ENCODE measurements at regions not wholly inside any gene's neighbourhood (a gene's known extent, or its start where the extent isn't known, plus 50 kb on each side); places are given as distances from the start of the nearest gene placed in this dataset.

GRCh38 chr5:164475339-164475977, 970.0 kb downstream of the MAT2B start:
- intact Hi-C loops (cut with DNase I), result no loop called here
- H3K9me3 ChIP-seq, result no peaks in the 10 kb centered on the region
- no peaks in the 10 kb centered on the region for H3K4me1 ChIP-seq
- H3K27me3 ChIP-seq, result no peaks in the 10 kb centered on the region
- no peaks in the 10 kb centered on the region for H3K36me3 ChIP-seq
- ATAC-seq, result peak; percentile 65
- H3K27ac ChIP-seq, result no peak overlapping the region
- peak; percentile 52 for TF ChIP-seq CTCF (IDR thresholded peaks at IDR 0.05)
- H3K4me3 ChIP-seq, result no peak overlapping the region
- no peak for DNase-seq

- H3K4me3 ChIP-seq, result no peak overlapping the region
- no peak for TF ChIP-seq CTCF (IDR thresholded peaks at IDR 0.05)
- ATAC-seq (no peak), DNase-seq (no peak)
- no peak overlapping the region for H3K27ac ChIP-seq
- no peaks in the 10 kb centered on the region for H3K27me3 ChIP-seq
- intact Hi-C loops (cut with DNase I), result no loop called here
- no peaks in the 10 kb centered on the region for H3K9me3 ChIP-seq
- H3K36me3 ChIP-seq, result no peaks in the 10 kb centered on the region
- no peaks in the 10 kb centered on the region for H3K4me1 ChIP-seq
Observed at GRCh38 chr5:164481270-164481669, 975.9 kb downstream of the MAT2B start.

GRCh38 chr5:164482351-164482750, 976.9 kb downstream of the MAT2B start:
- TF ChIP-seq CTCF (IDR thresholded peaks at IDR 0.05), result no peak
- H3K36me3 ChIP-seq, result no peaks in the 10 kb centered on the region
- no peak overlapping the region for H3K4me3 ChIP-seq
- DNase-seq (no peak), ATAC-seq (no peak)
- no peaks in the 10 kb centered on the region for H3K9me3 ChIP-seq
- no peaks in the 10 kb centered on the region for H3K27me3 ChIP-seq
- intact Hi-C loops (cut with DNase I), result no loop called here
- H3K4me1 ChIP-seq, result no peaks in the 10 kb centered on the region
- H3K27ac ChIP-seq, result no peak overlapping the region

GRCh38 chr5:164484948-164485347, 979.5 kb downstream of the MAT2B start:
- no peaks in the 10 kb centered on the region for H3K36me3 ChIP-seq
- no peak for DNase-seq
- no peaks in the 10 kb centered on the region for H3K9me3 ChIP-seq
- H3K27ac ChIP-seq, result no peak overlapping the region
- no peak overlapping the region for H3K4me3 ChIP-seq
- intact Hi-C loops (cut with DNase I), result no loop called here
- no peak for ATAC-seq
- H3K4me1 ChIP-seq, result no peaks in the 10 kb centered on the region
- H3K27me3 ChIP-seq, result no peaks in the 10 kb centered on the region
- no peak for TF ChIP-seq CTCF (IDR thresholded peaks at IDR 0.05)

- TF ChIP-seq CTCF (IDR thresholded peaks at IDR 0.05), result no peak
- H3K4me1 ChIP-seq, result no peaks in the 10 kb centered on the region
- no peaks in the 10 kb centered on the region for H3K36me3 ChIP-seq
- no peak for ATAC-seq
- intact Hi-C loops (cut with DNase I), result no loop called here
- no peak overlapping the region for H3K27ac ChIP-seq
- H3K27me3 ChIP-seq, result no peaks in the 10 kb centered on the region
- no peak overlapping the region for H3K4me3 ChIP-seq
- H3K9me3 ChIP-seq, result no peaks in the 10 kb centered on the region
- DNase-seq, result no peak
Observed at GRCh38 chr5:164487939-164488338, 982.5 kb downstream of the MAT2B start.

All from upper lobe of right lung (tissue), 1 donor.